ENCODE measurements at regions not wholly inside any gene's neighbourhood (a gene's known extent, or its start where the extent isn't known, plus 50 kb on each side); places are given as distances from the start of the nearest gene placed in this dataset.

DNA sequence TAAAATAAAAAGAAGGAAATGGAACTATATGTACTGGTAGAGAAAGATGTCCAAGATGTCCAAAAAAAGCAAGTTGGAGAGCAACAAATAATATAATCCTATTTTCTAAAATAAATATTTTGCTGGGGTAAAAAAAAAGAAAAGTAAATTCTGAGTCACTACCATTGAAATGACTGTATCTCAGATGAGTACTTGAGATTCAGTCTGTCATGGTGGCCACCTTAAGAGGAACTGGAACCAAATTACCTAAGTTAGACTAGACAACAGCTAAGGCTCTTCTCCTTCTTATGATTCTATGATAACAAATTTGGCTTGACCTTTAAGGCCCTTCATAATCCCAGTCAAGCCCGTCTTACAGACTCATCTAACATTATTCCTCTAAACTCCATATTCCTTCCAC, 270.6 kb upstream of the HES1 start (continued):
- TF ChIP-seq, protein P1, sequence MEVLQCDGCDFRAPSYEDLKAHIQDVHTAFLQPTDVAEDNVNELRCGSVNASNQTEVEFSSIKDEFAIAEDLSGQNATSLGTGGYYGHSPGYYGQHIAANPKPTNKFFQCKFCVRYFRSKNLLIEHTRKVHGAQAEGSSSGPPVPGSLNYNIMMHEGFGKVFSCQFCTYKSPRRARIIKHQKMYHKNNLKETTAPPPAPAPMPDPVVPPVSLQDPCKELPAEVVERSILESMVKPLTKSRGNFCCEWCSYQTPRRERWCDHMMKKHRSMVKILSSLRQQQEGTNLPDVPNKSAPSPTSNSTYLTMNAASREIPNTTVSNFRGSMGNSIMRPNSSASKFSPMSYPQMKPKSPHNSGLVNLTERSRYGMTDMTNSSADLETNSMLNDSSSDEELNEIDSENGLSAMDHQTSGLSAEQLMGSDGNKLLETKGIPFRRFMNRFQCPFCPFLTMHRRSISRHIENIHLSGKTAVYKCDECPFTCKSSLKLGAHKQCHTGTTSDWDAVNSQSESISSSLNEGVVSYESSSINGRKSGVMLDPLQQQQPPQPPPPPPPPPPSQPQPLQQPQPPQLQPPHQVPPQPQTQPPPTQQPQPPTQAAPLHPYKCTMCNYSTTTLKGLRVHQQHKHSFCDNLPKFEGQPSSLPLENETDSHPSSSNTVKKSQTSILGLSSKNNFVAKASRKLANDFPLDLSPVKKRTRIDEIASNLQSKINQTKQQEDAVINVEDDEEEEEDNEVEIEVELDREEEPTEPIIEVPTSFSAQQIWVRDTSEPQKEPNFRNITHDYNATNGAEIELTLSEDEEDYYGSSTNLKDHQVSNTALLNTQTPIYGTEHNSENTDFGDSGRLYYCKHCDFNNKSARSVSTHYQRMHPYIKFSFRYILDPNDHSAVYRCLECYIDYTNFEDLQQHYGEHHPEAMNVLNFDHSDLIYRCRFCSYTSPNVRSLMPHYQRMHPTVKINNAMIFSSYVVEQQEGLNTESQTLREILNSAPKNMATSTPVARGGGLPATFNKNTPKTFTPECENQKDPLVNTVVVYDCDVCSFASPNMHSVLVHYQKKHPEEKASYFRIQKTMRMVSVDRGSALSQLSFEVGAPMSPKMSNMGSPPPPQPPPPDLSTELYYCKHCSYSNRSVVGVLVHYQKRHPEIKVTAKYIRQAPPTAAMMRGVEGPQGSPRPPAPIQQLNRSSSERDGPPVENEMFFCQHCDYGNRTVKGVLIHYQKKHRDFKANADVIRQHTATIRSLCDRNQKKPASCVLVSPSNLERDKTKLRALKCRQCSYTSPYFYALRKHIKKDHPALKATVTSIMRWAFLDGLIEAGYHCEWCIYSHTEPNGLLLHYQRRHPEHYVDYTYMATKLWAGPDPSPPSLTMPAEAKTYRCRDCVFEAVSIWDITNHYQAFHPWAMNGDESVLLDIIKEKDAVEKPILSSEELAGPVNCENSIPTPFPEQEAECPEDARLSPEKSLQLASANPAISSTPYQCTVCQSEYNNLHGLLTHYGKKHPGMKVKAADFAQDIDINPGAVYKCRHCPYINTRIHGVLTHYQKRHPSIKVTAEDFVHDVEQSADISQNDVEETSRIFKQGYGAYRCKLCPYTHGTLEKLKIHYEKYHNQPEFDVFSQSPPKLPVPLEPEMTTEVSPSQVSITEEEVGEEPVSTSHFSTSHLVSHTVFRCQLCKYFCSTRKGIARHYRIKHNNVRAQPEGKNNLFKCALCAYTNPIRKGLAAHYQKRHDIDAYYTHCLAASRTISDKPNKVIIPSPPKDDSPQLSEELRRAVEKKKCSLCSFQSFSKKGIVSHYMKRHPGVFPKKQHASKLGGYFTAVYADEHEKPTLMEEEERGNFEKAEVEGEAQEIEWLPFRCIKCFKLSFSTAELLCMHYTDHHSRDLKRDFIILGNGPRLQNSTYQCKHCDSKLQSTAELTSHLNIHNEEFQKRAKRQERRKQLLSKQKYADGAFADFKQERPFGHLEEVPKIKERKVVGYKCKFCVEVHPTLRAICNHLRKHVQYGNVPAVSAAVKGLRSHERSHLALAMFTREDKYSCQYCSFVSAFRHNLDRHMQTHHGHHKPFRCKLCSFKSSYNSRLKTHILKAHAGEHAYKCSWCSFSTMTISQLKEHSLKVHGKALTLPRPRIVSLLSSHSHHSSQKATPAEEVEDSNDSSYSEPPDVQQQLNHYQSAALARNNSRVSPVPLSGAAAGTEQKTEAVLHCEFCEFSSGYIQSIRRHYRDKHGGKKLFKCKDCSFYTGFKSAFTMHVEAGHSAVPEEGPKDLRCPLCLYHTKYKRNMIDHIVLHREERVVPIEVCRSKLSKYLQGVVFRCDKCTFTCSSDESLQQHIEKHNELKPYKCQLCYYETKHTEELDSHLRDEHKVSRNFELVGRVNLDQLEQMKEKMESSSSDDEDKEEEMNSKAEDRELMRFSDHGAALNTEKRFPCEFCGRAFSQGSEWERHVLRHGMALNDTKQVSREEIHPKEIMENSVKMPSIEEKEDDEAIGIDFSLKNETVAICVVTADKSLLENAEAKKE (CRISPR knock-in tag; IDR thresholded peaks at IDR 0.05): no peak
- TF ChIP-seq CREB1 (CRISPR knock-in tag; IDR thresholded peaks at IDR 0.05; ENCODE audit: low read depth): no peak

DNA sequence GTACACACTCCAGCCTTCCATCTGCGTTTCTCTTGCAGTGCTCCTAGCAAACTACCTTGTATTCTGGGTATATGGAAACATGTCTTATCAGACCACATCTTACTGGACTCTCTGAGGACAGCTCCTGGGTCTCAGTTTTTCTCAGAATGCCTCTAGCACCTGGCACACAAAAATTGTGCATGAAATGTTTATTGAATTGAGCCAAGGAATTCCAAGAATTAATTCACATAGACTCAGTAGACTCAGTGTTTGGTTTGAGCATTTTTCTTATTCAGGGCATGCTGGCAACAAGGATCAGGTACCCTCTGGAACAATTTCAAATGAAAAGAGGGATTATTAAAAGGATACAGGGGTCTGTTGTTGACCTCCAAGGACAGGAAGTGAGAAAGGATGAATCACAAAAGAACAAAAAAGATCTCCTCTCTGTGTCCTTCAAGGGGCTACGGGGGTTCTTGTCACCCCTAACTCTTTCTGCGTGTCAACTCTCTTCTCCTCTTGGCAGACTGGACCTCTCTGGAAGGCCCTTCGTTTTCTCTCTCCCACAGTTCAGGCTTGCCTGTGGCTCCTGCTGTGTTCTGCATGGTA, 270.0 kb upstream of the HES1 start:
- Histone ChIP-seq H3K27ac (ENCODE audit: low read depth) (no peak overlapping the region), H3K4me1 (ENCODE audit: insufficient read depth) (peaks cover 12% of the 10 kb centered on the region), H2AFZ (no peak overlapping the region), H3K4me3 (no peak overlapping the region), H3K9me2 (ENCODE audit: insufficient read depth) (peaks cover 16% of the 10 kb centered on the region), H4K20me1 (replicated peaks; ENCODE audit: insufficient read depth) (no peaks in the 10 kb centered on the region), H3K36me3 (ENCODE audit: insufficient read depth) (no peaks in the 10 kb centered on the region), H3K4me2 (0 out of 2 replicates have a peak overlapping the region, but pooled peaks have one; percentile 20), H3F3A (replicated peaks; ENCODE audit: low read depth) (0 out of 2 replicates have a peak, but pooled peaks cover 11% of the 10 kb centered on the region), H3K27me3 (ENCODE audit: insufficient read depth) (peaks cover 31% of the 10 kb centered on the region), H3K79me2 (replicated peaks; ENCODE audit: insufficient read depth) (no peaks in the 10 kb centered on the region)
- Mint-ChIP-seq H3K27me3 (ENCODE audit: insufficient read depth, low read depth, poor library complexity) (peaks cover 29% of the 10 kb centered on the region), H3K36me3 (ENCODE audit: low read depth) (no peaks in the 10 kb centered on the region), H3K4me3 (no peak overlapping the region), H3K27ac (no peak overlapping the region), H3K4me1 (peaks cover 23% of the 10 kb centered on the region; the same call in 2 of the 3 replicates), H3K9me3 (no peaks in the 10 kb centered on the region)
- ATAC-seq (no peak), DNase-seq (ENCODE audit: low spot score) (no peak)
- no peak for TF ChIP-seq NANOG (IDR thresholded peaks at IDR 0.05; ENCODE audit: borderline replicate concordance)
- TF ChIP-seq EZH2phosphoT487 (IDR thresholded peaks at IDR 0.05; ENCODE audit: unreplicated experiment): no peak
- no peak for TF ChIP-seq ZNF331 (CRISPR knock-in tag; IDR thresholded peaks at IDR 0.05; ENCODE audit: low read depth)
- no peak for TF ChIP-seq CREB1 (CRISPR knock-in tag; IDR thresholded peaks at IDR 0.05; ENCODE audit: low read depth)
- no peak for TF ChIP-seq POLR2AphosphoS5 (IDR thresholded peaks at IDR 0.05; ENCODE audit: low read depth)
- TF ChIP-seq, protein P2, sequence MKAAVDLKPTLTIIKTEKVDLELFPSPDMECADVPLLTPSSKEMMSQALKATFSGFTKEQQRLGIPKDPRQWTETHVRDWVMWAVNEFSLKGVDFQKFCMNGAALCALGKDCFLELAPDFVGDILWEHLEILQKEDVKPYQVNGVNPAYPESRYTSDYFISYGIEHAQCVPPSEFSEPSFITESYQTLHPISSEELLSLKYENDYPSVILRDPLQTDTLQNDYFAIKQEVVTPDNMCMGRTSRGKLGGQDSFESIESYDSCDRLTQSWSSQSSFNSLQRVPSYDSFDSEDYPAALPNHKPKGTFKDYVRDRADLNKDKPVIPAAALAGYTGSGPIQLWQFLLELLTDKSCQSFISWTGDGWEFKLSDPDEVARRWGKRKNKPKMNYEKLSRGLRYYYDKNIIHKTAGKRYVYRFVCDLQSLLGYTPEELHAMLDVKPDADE (IDR thresholded peaks at IDR 0.05): no peak
- TF ChIP-seq, protein P3, sequence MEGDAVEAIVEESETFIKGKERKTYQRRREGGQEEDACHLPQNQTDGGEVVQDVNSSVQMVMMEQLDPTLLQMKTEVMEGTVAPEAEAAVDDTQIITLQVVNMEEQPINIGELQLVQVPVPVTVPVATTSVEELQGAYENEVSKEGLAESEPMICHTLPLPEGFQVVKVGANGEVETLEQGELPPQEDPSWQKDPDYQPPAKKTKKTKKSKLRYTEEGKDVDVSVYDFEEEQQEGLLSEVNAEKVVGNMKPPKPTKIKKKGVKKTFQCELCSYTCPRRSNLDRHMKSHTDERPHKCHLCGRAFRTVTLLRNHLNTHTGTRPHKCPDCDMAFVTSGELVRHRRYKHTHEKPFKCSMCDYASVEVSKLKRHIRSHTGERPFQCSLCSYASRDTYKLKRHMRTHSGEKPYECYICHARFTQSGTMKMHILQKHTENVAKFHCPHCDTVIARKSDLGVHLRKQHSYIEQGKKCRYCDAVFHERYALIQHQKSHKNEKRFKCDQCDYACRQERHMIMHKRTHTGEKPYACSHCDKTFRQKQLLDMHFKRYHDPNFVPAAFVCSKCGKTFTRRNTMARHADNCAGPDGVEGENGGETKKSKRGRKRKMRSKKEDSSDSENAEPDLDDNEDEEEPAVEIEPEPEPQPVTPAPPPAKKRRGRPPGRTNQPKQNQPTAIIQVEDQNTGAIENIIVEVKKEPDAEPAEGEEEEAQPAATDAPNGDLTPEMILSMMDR (conservative IDR thresholded peaks at IDR 0.05; ENCODE audit: low read depth in 2 of 2): no peak
- no peak for TF ChIP-seq JUNB (IDR thresholded peaks at IDR 0.05; ENCODE audit: unreplicated experiment)
- no peak for TF ChIP-seq STAT1 (IDR thresholded peaks at IDR 0.05; ENCODE audit: unreplicated experiment)
